ENCODE measurements at regions not wholly inside any gene's neighbourhood (a gene's known extent, or its start where the extent isn't known, plus 50 kb on each side); places are given as distances from the start of the nearest gene placed in this dataset.
"Not testable (repeated sequence)": the region's sequence is repeated elsewhere in the genome, so short reads cannot be mapped to it uniquely, and the experiment has no call there.

- Mint-ChIP-seq H3K4me1 (no peaks in the 10 kb centered on the region), H3K27ac (no peak overlapping the region), H3K36me3 (no peaks in the 10 kb centered on the region), H3K27me3 (no peaks in the 10 kb centered on the region), H3K9me3 (peaks cover 5% of the 10 kb centered on the region), H3K4me3 (no peak overlapping the region)
- no peak for DNase-seq
These were observed 479.6 kb upstream of the ZNF717 start for GRCh38 chr3:76264911-76265310.

- Mint-ChIP-seq H3K9me3 (peaks cover 5% of the 10 kb centered on the region), H3K27ac (no peak overlapping the region), H3K36me3 (no peaks in the 10 kb centered on the region), H3K4me3 (no peak overlapping the region), H3K27me3 (no peaks in the 10 kb centered on the region), H3K4me1 (no peaks in the 10 kb centered on the region)
- DNase-seq, result no peak
These were observed 481.2 kb upstream of the ZNF717 start for GRCh38 chr3:76266511-76266910.

GRCh38 chr3:76267851-76268380 is 482.6 kb upstream of the ZNF717 start:
- Mint-ChIP-seq H3K4me1 (no peaks in the 10 kb centered on the region), H3K36me3 (no peaks in the 10 kb centered on the region), H3K9me3 (peaks cover 5% of the 10 kb centered on the region), H3K4me3 (no peak overlapping the region), H3K27me3 (no peaks in the 10 kb centered on the region), H3K27ac (no peak overlapping the region)
- DNase-seq, result no peak

- Mint-ChIP-seq H3K4me1 (no peaks in the 10 kb centered on the region), H3K4me3 (no peak overlapping the region), H3K27me3 (no peaks in the 10 kb centered on the region), H3K9me3 (peaks cover 3% of the 10 kb centered on the region), H3K27ac (no peak overlapping the region), H3K36me3 (no peaks in the 10 kb centered on the region)
- no peak for DNase-seq
These were observed 508.5 kb upstream of the ZNF717 start for GRCh38 chr3:76293856-76294255.

GRCh38 chr3:76300746-76301145 is 515.4 kb upstream of the ZNF717 start:
- no peaks in the 10 kb centered on the region for H3K4me1 Mint-ChIP-seq
- H3K27me3 Mint-ChIP-seq, result no peaks in the 10 kb centered on the region
- no peaks in the 10 kb centered on the region for H3K36me3 Mint-ChIP-seq
- H3K9me3 Mint-ChIP-seq, result peaks cover 3% of the 10 kb centered on the region
- H3K4me3 Mint-ChIP-seq, result no peak overlapping the region
- H3K27ac Mint-ChIP-seq, result no peak overlapping the region
- DNase-seq, result no peak

GRCh38 chr3:76307556-76307955 is 522.2 kb upstream of the ZNF717 start:
- Mint-ChIP-seq H3K27me3 (no peaks in the 10 kb centered on the region), H3K36me3 (no peaks in the 10 kb centered on the region), H3K4me1 (no peaks in the 10 kb centered on the region), H3K27ac (no peak overlapping the region), H3K4me3 (no peak overlapping the region), H3K9me3 (peaks cover 8% of the 10 kb centered on the region)
- no peak for DNase-seq

- H3K4me3 Mint-ChIP-seq, result no peak overlapping the region
- H3K36me3 Mint-ChIP-seq, result no peaks in the 10 kb centered on the region
- peaks cover 8% of the 10 kb centered on the region for H3K9me3 Mint-ChIP-seq
- H3K27ac Mint-ChIP-seq, result no peak overlapping the region
- H3K4me1 Mint-ChIP-seq, result no peaks in the 10 kb centered on the region
- no peaks in the 10 kb centered on the region for H3K27me3 Mint-ChIP-seq
- DNase-seq, result no peak
These were observed 523.2 kb upstream of the ZNF717 start for GRCh38 chr3:76308541-76308940.

- H3K4me3 Mint-ChIP-seq, result no peak overlapping the region
These were observed 524.7 kb upstream of the ZNF717 start for GRCh38 chr3:76310089-76310488.

GRCh38 chr3:76310667-76311066 is 525.3 kb upstream of the ZNF717 start:
- H3K36me3 Mint-ChIP-seq, result no peaks in the 10 kb centered on the region
- no peak overlapping the region for H3K27ac Mint-ChIP-seq
- no peak overlapping the region for H3K4me3 Mint-ChIP-seq
- H3K9me3 Mint-ChIP-seq, result peaks cover 8% of the 10 kb centered on the region
- H3K4me1 Mint-ChIP-seq, result no peaks in the 10 kb centered on the region
- DNase-seq, result no peak
- H3K27me3 Mint-ChIP-seq, result no peaks in the 10 kb centered on the region

More at GRCh38 chr3:76310089-76310488, 524.7 kb upstream of the ZNF717 start:
- Mint-ChIP-seq H3K9me3 (peaks cover 8% of the 10 kb centered on the region), H3K27me3 (no peaks in the 10 kb centered on the region), H3K27ac (no peak overlapping the region), H3K4me1 (no peaks in the 10 kb centered on the region), H3K36me3 (no peaks in the 10 kb centered on the region)
- no peak for DNase-seq

- Mint-ChIP-seq H3K27me3 (no peaks in the 10 kb centered on the region), H3K9me3 (peaks cover 8% of the 10 kb centered on the region), H3K27ac (no peak overlapping the region), H3K4me1 (no peaks in the 10 kb centered on the region), H3K36me3 (no peaks in the 10 kb centered on the region), H3K4me3 (no peak overlapping the region)
- no peak for DNase-seq
These were observed 526.6 kb upstream of the ZNF717 start for GRCh38 chr3:76311941-76312340.

GRCh38 chr3:76315906-76316305 is 530.6 kb upstream of the ZNF717 start:
- not testable (repeated sequence) for H3K4me3 Mint-ChIP-seq, DNase-seq, H3K27ac Mint-ChIP-seq, H3K9me3 Mint-ChIP-seq, H3K4me1 Mint-ChIP-seq, H3K27me3 Mint-ChIP-seq, H3K36me3 Mint-ChIP-seq

- Mint-ChIP-seq H3K27ac (no peak overlapping the region), H3K4me1 (no peaks in the 10 kb centered on the region), H3K9me3 (peaks cover 2% of the 10 kb centered on the region), H3K4me3 (no peak overlapping the region), H3K27me3 (no peaks in the 10 kb centered on the region), H3K36me3 (no peaks in the 10 kb centered on the region)
- no peak for DNase-seq
These were observed 536.3 kb upstream of the ZNF717 start for GRCh38 chr3:76321614-76322013.

GRCh38 chr3:76324101-76324500 is 538.8 kb upstream of the ZNF717 start:
- no peaks in the 10 kb centered on the region for H3K27me3 Mint-ChIP-seq
- H3K4me3 Mint-ChIP-seq, result no peak overlapping the region

GRCh38 chr3:76345878-76346277 is 560.5 kb upstream of the ZNF717 start:
- no peaks in the 10 kb centered on the region for H3K36me3 Mint-ChIP-seq
- H3K9me3 Mint-ChIP-seq, result peaks cover 3% of the 10 kb centered on the region
- no peaks in the 10 kb centered on the region for H3K4me1 Mint-ChIP-seq
- H3K27ac Mint-ChIP-seq, result no peak overlapping the region
- DNase-seq, result no peak
- H3K27me3 Mint-ChIP-seq, result no peaks in the 10 kb centered on the region
- no peak overlapping the region for H3K4me3 Mint-ChIP-seq

More at GRCh38 chr3:76324101-76324500, 538.8 kb upstream of the ZNF717 start:
- no peak for DNase-seq
- H3K27ac Mint-ChIP-seq, result no peak overlapping the region
- no peaks in the 10 kb centered on the region for H3K4me1 Mint-ChIP-seq
- H3K36me3 Mint-ChIP-seq, result no peaks in the 10 kb centered on the region
- peaks cover 4% of the 10 kb centered on the region for H3K9me3 Mint-ChIP-seq

GRCh38 chr3:76346690-76347089 is 561.3 kb upstream of the ZNF717 start:
- no peak overlapping the region for H3K27ac Mint-ChIP-seq
- no peaks in the 10 kb centered on the region for H3K27me3 Mint-ChIP-seq
- H3K4me1 Mint-ChIP-seq, result no peaks in the 10 kb centered on the region
- H3K36me3 Mint-ChIP-seq, result no peaks in the 10 kb centered on the region
- no peak for DNase-seq
- H3K9me3 Mint-ChIP-seq, result peaks cover 3% of the 10 kb centered on the region
- no peak overlapping the region for H3K4me3 Mint-ChIP-seq

- Mint-ChIP-seq H3K9me3 (peaks cover 4% of the 10 kb centered on the region), H3K4me3 (no peak overlapping the region), H3K27me3 (no peaks in the 10 kb centered on the region), H3K4me1 (no peaks in the 10 kb centered on the region), H3K36me3 (no peaks in the 10 kb centered on the region), H3K27ac (no peak overlapping the region)
- DNase-seq, result no peak
These were observed 564.5 kb upstream of the ZNF717 start for GRCh38 chr3:76349715-76350480.
